HG02970 (cell line): ENCODE measurements at regions not wholly inside any gene's neighbourhood (a gene's known extent, or its start where the extent isn't known, plus 50 kb on each side); places are given as distances from the start of the nearest gene placed in this dataset.

Experiments used
- ATAC-seq: cut with Tn5 transposase; IDR thresholded peaks from one replicate; pipeline ENCODE4 v1.9.1; 2021; ENCODE audit warnings: mild to moderate bottlenecking, moderate library complexity, moderate number of reproducible peaks; ENCODE audit not compliant: unreplicated experiment, low FRiP score

DNA sequence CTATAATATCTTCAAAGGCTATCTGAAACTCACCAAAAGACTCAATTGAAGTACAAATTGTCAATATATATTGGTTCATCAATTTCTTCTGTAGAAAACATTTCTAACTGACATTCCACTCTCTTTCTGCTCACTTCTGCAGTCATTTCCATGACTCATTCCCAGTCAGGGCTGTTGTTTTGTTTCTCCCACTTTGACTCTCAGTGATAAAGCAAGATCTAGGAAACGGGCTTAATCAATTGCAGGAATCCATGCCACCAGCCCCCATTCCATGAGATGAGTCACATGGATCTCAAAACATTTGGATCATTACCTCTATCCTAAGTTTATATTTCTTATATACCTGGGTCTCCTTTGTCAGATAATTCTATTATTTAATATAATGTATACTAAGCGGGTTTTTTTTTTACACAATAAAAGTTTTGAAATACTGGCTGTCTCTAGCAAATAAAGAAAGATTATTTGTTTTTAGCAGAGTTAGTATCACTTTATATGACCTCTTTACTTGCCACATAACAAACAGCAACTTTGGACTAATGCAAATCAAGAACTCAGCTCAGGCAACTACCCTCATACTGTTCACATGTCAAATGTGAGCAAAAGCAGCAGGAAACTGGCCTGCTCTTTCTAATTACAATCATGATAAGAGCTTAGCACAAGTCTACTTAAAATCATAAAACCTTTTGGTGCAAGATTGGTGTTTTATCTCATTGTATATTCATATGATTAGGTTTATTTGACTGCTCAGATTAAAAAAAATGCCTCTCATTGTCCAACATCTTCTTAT, 251.1 kb upstream of the PIK3C3 start:
- ATAC-seq: no peak

DNA sequence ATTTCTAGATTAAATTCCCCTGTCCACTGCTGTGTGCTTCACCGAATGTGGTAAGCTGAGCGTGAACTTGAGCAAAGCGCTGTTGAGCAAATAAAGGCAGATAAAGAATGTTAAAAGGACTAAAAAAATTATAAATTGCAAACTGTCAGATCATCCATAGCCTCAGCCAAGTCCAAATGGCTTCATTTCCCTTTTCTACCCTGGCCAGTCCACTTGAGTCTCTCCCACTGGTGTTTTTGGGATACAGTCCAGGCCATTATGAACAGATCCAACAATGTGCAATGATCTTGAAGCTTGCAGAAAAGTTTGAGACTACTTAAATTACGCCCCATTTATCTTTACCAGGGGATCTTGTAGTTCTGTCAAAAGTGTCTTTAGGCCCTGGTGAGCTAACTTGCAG, 254.6 kb upstream of the PIK3C3 start:
- no peak for ATAC-seq

- ATAC-seq: no peak
Measured at GRCh38 chr18:41695441-41695840, 259.6 kb upstream of the PIK3C3 start.

DNA sequence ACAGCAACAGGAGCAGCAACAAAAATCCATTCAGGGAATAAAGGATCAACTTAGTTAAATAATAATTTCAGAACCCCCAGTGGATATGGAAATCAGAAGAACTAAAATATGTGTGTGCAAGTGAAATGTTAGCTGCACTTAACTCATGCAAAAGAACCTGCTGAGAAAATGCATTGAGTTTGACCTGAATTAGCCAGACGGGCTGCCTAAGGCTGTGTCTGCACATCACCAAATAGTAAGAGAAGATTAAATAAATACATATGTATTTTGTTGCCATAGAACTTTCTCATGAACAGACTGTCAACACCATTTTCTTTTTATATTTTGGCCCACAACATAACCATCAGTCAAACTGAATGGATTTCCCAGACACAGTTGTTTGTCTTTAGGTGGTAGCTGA, 262.0 kb upstream of the PIK3C3 start:
- no peak for ATAC-seq

- ATAC-seq: no peak
Measured at GRCh38 chr18:41690332-41691127, 264.5 kb upstream of the PIK3C3 start.

DNA sequence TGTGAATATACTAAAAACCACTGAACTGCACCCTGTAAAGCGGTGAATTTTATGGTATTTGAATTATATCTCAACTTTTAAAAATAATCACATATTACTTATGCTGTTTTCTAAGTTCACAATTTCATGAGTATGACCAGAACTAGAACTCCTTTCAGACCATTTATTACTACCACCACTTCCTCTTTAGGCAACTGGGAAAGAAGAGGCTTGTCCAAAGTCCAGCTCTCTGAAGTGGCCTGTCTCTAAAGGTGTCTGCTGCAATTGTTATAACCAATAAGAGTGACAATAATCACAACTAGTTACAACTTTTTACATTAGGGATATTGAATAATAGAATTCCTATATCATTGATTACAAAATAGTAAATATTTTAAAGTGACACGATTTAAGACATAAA, 267.9 kb upstream of the PIK3C3 start:
- ATAC-seq: no peak

DNA sequence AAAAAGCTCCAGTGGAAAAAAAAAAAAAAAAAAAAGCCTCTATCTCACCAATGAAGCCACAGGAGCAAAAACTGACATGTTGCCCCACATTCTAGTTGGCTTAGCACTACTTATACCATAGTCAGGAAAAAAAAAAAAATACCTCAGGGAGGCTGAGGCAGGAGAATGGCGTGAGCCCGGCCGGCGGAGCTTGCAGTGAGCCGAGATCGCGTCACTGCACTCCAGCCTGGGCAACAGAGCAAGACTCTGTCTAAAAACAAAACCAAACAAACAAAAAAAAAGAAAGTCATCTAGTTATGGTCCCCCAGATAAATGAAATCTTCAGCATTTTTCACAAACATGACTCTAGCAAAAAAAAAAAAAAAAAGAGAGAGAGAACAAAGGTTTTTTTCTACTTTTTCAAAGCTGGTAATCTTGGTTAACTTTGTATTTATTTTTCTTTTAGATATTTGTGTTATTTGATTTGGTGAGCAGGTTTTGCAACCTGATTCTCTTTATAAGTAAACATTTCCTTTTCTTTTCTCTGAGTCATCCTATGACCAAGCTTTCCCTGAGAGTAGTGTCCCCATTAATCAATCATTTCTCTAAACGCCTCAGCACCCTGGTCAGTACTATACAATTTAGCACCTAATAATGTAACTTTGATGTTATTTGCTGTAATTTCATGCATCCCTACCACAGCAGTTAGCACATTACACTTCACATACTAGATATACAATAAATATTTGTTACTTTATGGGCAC, 273.7 kb upstream of the PIK3C3 start:
- ATAC-seq: no peak

DNA sequence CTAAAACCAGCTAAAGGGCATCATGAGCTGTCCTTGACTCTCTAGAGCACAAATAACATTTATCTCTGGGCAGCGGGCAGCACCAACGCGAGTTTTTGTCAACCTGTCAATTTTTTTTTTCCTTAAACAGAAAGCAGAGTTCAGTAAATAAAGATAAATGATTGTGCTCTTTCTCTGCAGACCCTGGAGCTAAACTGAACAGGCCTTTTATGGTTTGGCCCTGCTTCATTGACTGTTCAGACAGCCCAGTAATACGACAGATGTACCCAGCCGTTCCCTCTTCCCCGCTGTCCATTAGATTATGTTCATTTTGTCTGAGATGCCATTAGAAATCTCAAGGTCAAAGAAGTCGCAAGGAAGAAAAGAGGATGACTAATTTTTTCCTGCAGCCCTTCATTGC, 280.5 kb upstream of the PIK3C3 start:
- ATAC-seq: no peak

- ATAC-seq: no peak
Measured at GRCh38 chr18:41666231-41666630, 288.8 kb upstream of the PIK3C3 start.

- ATAC-seq: no peak
Measured at GRCh38 chr18:41665210-41665609, 289.8 kb upstream of the PIK3C3 start.

- ATAC-seq: no peak
Measured at GRCh38 chr18:41660654-41661053, 294.4 kb upstream of the PIK3C3 start.

- no peak for ATAC-seq
Measured at GRCh38 chr18:41659438-41660130, 295.4 kb upstream of the PIK3C3 start.

DNA sequence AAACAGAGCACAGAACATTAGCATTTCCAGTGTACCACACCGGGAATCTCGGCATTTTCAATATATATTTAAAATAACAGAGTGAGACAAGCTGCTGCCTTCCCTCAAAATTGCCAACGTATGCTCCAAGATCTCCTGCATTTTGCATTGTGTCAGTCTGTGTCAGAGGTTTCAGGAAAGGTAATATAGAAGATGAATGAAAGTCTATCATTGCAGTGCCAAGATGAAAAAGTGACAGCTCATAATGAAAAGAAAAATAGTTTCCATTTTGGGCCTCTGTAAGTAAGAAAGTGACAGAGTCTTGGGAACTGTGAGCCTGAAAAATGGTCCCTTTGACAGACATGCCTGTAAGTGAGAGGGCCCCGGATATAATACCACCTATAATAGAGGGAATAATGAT, 297.8 kb upstream of the PIK3C3 start:
- ATAC-seq: no peak

GRCh38 chr18:41655074-41655473, 300.0 kb upstream of the PIK3C3 start:
- no peak for ATAC-seq

DNA sequence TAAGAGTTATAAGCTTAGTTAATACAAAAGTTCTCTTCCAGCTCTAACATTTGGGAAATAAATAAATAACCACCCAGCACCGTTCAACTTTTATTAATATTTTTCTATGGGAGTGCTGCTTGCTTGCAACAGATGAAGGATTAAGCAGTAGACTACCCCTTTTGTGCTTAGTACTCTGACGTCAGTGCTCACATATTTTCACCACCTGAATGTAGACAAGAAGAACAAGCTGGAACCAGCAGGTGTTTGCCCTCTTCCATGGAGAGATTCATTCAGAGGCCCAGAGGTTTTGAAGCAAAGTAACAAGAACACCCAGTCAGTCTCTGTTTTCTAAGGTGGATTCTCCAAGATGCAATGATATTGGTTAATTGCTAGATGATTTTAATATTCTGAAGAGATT, 307.1 kb upstream of the PIK3C3 start:
- ATAC-seq: no peak

DNA sequence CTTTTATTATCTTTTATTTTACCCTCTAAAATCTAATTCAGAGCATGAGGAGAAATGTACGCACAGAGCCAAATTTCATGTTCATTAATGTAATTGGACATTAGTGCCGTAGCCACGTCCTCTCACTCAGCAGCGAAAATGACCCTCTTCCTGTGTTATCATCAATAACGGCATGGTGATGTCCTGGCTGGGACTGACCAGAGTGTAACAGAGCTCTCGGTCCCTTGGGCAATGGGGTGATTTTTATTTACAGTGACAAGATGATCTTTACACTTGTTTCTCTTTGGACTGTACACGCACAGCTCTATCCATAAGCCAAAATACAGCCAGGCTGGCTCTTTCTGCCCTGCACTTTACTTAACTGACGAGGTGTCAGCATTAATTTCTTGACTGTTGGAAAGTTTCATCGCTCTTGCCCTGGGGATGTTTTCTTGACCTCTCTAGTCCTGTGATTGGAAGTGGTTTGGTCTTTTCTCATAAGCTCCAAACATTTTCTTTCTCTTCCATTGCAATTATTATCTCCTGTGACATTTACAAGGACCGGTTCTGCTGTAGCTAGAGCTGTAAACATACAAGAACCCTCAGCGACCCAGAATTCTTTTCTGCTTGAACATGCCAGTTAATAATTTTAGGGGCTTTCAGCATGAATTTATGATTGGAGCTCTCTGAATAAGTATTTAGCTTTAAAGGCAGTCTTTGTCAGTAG, 308.0 kb upstream of the PIK3C3 start:
- ATAC-seq: no peak

DNA sequence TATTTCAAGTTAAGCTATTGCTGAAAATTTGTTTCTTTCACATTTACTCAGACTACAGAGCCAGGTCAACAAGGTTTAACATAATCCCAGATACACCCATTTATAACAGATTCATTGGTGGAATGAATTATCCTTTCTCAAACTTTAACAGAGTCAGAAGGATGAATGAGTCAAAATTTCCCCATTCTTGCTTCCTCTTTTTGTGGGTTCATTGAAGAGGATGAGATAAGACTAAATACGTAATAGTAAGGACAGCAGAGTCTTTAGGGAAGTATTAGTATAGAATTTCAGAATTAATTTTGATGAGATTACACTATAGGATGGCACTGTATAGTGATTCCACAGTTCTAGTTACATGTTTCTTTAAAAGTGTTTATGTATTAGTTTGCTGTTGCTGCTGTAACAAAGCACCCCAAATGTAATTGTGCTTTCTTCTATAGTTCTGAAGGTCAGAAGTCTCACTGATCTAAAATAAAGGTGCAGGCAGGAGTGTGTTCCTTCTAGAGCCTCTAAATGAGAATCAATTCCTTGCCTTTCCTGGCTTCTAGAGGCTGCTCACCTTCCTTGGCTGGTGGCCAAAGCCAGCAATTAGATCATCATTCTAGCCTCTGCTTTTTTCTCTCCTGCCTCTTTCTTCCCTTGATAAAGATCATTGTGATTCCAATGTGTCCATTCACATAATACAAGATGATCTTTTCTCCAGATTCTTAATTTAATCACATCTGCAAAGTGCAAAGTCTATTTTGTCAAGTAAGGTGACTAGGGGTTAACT, 309.3 kb upstream of the PIK3C3 start:
- no peak for ATAC-seq

DNA sequence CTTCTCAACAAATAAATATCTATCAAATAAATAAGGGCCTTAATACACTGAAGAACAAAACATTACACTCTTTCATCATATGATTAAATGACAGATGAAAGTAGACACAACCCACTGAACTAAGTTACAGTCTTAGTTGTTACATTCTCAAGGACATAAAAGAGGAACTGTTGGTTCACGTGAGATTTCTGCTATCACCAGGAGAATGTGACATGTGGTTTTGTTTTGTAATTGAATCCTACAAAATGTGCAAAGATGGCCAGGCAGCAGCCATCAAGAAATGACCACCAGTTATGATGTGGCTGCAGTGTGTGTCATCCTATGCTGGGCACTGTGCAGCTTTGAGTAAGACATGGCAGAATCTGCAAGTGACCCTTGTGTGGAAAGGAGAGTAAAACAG, 310.6 kb upstream of the PIK3C3 start:
- ATAC-seq: no peak

GRCh38 chr18:41643427-41643826, 311.6 kb upstream of the PIK3C3 start:
- no peak for ATAC-seq
